ENCODE measurements at regions not wholly inside any gene's neighbourhood (a gene's known extent, or its start where the extent isn't known, plus 50 kb on each side); places are given as distances from the start of the nearest gene placed in this dataset.
"Not testable (repeated sequence)": the region's sequence is repeated elsewhere in the genome, so short reads cannot be mapped to it uniquely, and the experiment has no call there.

GRCh38 chr4:115972967-115973366, 859.5 kb upstream of the NDST4 start:
- H3K9ac ChIP-seq (ENCODE audit: low read length in 3 of 3): no peak overlapping the region
- H3K4me3 ChIP-seq (ENCODE audit: low read length in 3 of 3): no peak overlapping the region
- FAIRE-seq: no peak
- intact Hi-C loops (cut with DNase I): no loop called here
- H3K27ac ChIP-seq (ENCODE audit: low read depth in 2 of 2, low read length in 2 of 2): no peak overlapping the region
- TF ChIP-seq CTCF (IDR thresholded peaks at IDR 0.05; ENCODE audit: borderline replicate concordance, extremely low read depth, insufficient read depth): no peak
- H3K4me1 ChIP-seq (ENCODE audit: control insufficient read depth in 2 of 3, insufficient read depth in 2 of 3, low read depth in 1 of 3, low read length in 3 of 3): no peaks in the 10 kb centered on the region
- H3K27me3 ChIP-seq (ENCODE audit: control insufficient read depth, insufficient read depth, low read length): no peaks in the 10 kb centered on the region
- H3K36me3 ChIP-seq (ENCODE audit: control insufficient read depth in 2 of 3, insufficient read depth in 3 of 3, low read length in 3 of 3): no peaks in the 10 kb centered on the region
- H3K9me3 ChIP-seq (ENCODE audit: control insufficient read depth in 2 of 3, insufficient read depth in 1 of 3, low read length in 3 of 3): no peaks in the 10 kb centered on the region
- no peak for DNase-seq

- intact Hi-C loops (cut with DNase I): no loop called here
- no peak for TF ChIP-seq CTCF (IDR thresholded peaks at IDR 0.05; ENCODE audit: borderline replicate concordance, extremely low read depth, insufficient read depth)
These were observed 857.4 kb upstream of the NDST4 start for GRCh38 chr4:115970859-115971258.

GRCh38 chr4:115969756-115970155, 856.3 kb upstream of the NDST4 start:
- H3K27ac ChIP-seq (ENCODE audit: low read depth in 2 of 2, low read length in 2 of 2): no peak overlapping the region
- FAIRE-seq: no peak
- TF ChIP-seq CTCF (IDR thresholded peaks at IDR 0.05; ENCODE audit: borderline replicate concordance, extremely low read depth, insufficient read depth): no peak

More at GRCh38 chr4:115970859-115971258, 857.4 kb upstream of the NDST4 start:
- H3K27me3 ChIP-seq (ENCODE audit: control insufficient read depth, insufficient read depth, low read length): no peaks in the 10 kb centered on the region
- H3K27ac ChIP-seq (ENCODE audit: low read depth in 2 of 2, low read length in 2 of 2): no peak overlapping the region
- no peaks in the 10 kb centered on the region for H3K9me3 ChIP-seq (ENCODE audit: control insufficient read depth in 2 of 3, insufficient read depth in 1 of 3, low read length in 3 of 3)
- FAIRE-seq: no peak
- H3K36me3 ChIP-seq (ENCODE audit: control insufficient read depth in 2 of 3, insufficient read depth in 3 of 3, low read length in 3 of 3): no peaks in the 10 kb centered on the region
- H3K9ac ChIP-seq (ENCODE audit: low read length in 3 of 3): no peak overlapping the region
- no peaks in the 10 kb centered on the region for H3K4me1 ChIP-seq (ENCODE audit: control insufficient read depth in 2 of 3, insufficient read depth in 2 of 3, low read depth in 1 of 3, low read length in 3 of 3)
- no peak for DNase-seq
- no peak overlapping the region for H3K4me3 ChIP-seq (ENCODE audit: low read length in 3 of 3)

DNA sequence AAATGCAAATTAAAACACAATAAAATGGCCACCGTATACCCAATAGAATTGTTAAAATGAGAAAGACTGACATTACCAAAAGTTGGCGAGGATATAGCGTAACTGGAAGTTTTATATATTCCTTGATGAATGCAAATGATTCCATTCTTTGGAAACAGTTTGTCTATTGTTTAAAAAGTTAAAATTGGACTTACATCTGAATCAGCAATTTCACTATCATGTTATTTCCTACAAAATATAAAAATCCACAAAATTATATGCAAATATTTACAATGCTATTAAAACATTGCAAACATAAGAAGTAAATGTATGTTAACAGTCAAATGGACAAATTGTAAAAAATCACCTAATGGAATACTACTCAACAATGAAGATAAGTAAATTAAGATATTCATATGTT, 852.2 kb upstream of the NDST4 start:
- H3K27ac ChIP-seq (ENCODE audit: low read depth in 2 of 2, low read length in 2 of 2): no peak overlapping the region
- no peaks in the 10 kb centered on the region for H3K36me3 ChIP-seq (ENCODE audit: control insufficient read depth in 2 of 3, insufficient read depth in 3 of 3, low read length in 3 of 3)
- FAIRE-seq (no peak), DNase-seq (no peak)
- no peaks in the 10 kb centered on the region for H3K27me3 ChIP-seq (ENCODE audit: control insufficient read depth, insufficient read depth, low read length)
- H3K9ac ChIP-seq (ENCODE audit: low read length in 3 of 3): no peak overlapping the region
- H3K4me3 ChIP-seq (ENCODE audit: low read length in 3 of 3): no peak overlapping the region
- H3K4me1 ChIP-seq (ENCODE audit: control insufficient read depth in 2 of 3, insufficient read depth in 2 of 3, low read depth in 1 of 3, low read length in 3 of 3): no peaks in the 10 kb centered on the region
- no peaks in the 10 kb centered on the region for H3K9me3 ChIP-seq (ENCODE audit: control insufficient read depth in 2 of 3, insufficient read depth in 1 of 3, low read length in 3 of 3)
- intact Hi-C loops (cut with DNase I): no loop called here
- TF ChIP-seq CTCF (IDR thresholded peaks at IDR 0.05; ENCODE audit: borderline replicate concordance, extremely low read depth, insufficient read depth): no peak

More at GRCh38 chr4:115969756-115970155, 856.3 kb upstream of the NDST4 start:
- no peak overlapping the region for H3K4me3 ChIP-seq (ENCODE audit: low read length in 3 of 3)
- H3K4me1 ChIP-seq (ENCODE audit: control insufficient read depth in 2 of 3, insufficient read depth in 2 of 3, low read depth in 1 of 3, low read length in 3 of 3): no peaks in the 10 kb centered on the region
- intact Hi-C loops (cut with DNase I): no loop called here
- H3K9me3 ChIP-seq (ENCODE audit: control insufficient read depth in 2 of 3, insufficient read depth in 1 of 3, low read length in 3 of 3): no peaks in the 10 kb centered on the region
- H3K9ac ChIP-seq (ENCODE audit: low read length in 3 of 3): no peak overlapping the region
- no peak for DNase-seq
- H3K27me3 ChIP-seq (ENCODE audit: control insufficient read depth, insufficient read depth, low read length): no peaks in the 10 kb centered on the region
- H3K36me3 ChIP-seq (ENCODE audit: control insufficient read depth in 2 of 3, insufficient read depth in 3 of 3, low read length in 3 of 3): no peaks in the 10 kb centered on the region

DNA sequence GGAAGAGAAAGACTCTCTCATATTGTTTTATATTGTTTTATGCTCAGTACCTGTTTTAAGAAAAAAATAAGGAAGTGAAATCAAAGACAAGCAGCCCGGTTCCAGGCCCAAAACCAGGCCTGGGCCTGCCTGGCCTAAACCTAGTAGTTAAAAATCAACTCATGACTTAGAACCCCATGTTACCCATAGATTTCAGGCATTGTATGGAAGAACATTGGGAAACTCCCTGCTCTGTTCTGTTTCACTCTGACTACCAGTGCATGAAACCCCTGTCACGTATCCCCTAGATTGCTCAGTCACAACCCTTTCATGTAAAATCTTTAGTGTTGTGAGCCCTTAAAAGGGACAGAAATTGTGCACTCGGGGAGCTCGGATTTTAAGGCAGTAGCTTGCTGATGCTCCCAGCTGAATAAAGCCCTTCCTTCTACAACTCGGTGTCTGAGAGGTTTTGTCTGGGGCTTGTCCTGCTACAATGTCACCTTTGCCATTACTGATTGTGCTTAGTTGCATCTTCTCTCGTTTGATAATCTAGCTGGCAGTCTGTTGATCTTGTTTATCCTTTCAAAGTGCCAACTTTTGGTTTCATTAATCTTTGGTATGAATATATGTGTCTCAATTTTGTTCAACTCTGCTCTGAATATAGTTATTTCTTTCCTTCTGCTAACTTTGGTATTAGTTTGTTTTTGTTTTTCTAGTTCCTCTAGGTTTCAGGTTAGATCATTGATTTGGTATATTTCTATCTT, 842.8 kb upstream of the NDST4 start:
- H3K9ac ChIP-seq (ENCODE audit: low read length in 3 of 3); H3K4me1 ChIP-seq (ENCODE audit: control insufficient read depth in 2 of 3, insufficient read depth in 2 of 3, low read depth in 1 of 3, low read length in 3 of 3); H3K9me3 ChIP-seq (ENCODE audit: control insufficient read depth in 2 of 3, insufficient read depth in 1 of 3, low read length in 3 of 3); intact Hi-C loops (cut with DNase I); H3K4me3 ChIP-seq (ENCODE audit: low read length in 3 of 3); DNase-seq; FAIRE-seq; H3K36me3 ChIP-seq (ENCODE audit: control insufficient read depth in 2 of 3, insufficient read depth in 3 of 3, low read length in 3 of 3); H3K27ac ChIP-seq (ENCODE audit: low read depth in 2 of 2, low read length in 2 of 2); H3K27me3 ChIP-seq (ENCODE audit: control insufficient read depth, insufficient read depth, low read length): not testable (repeated sequence)

Measured in kidney (tissue), 13 donors.